ENCODE measurements at regions not wholly inside any gene's neighbourhood (a gene's known extent, or its start where the extent isn't known, plus 50 kb on each side); places are given as distances from the start of the nearest gene placed in this dataset.

- TF ChIP-seq POLR2A (IDR thresholded peaks at IDR 0.05) (no peak), CTCF (IDR thresholded peaks at IDR 0.05) (no peak)
Measured at GRCh38 chr20:11852189-11852588, 65.5 kb upstream of the BTBD3 start.

Data from uterus (tissue), 2 donors.